Panc1 (cell line): ENCODE measurements at regions not wholly inside any gene's neighbourhood (a gene's known extent, or its start where the extent isn't known, plus 50 kb on each side); places are given as distances from the start of the nearest gene placed in this dataset.

Experiments used
- ATAC-seq: fragments of 200-7000 bp; cut with Tn5 transposase; 2 replicates; pipeline ENCODE4 v1.9.1; 2020; ENCODE audit warnings: mild to moderate bottlenecking, moderate library complexity
- BruUV-seq: library from RNA; stranded (reverse); fragments of 400-500 nt; replicated peaks from 2 replicates; lab custom pipeline; 2021; lab: Mats Ljungman, UMichigan
- CTCF ChIA-PET: fragments of 300-600 bp; sonication (Branson Sonifier 250); formaldehyde crosslinking; loops from one replicate; lab custom pipeline; 2022; ENCODE audit warnings: antibody characterized with exemption; lab: Charles Lee
- POLR2A ChIA-PET: fragments of 300-600 bp; sonication (Branson Sonifier 250); formaldehyde crosslinking; loops from one replicate; lab custom pipeline; 2022; ENCODE audit warnings: antibody characterized with exemption; lab: Charles Lee
- DNase-seq: peaks from one replicate; pipeline ENCODE4 v3.0.0-alpha.2; 2010; ENCODE audit warnings: low read depth, low spot score
- H3K27ac ChIP-seq: 2 replicates; pipeline ENCODE4 v1.5.1; 2011; ENCODE audit warnings: mild to moderate bottlenecking, low read length, inconsistent platforms
- H3K27me3 ChIP-seq: fragments of 200-500 bp; sonication (Bioruptor generic); 2 replicates; pipeline ENCODE4 v1.6.0; 2014; ENCODE audit warnings: low read length, inconsistent platforms; ENCODE audit not compliant: control insufficient read depth, insufficient read depth
- H3K36me3 ChIP-seq: fragments of 200-500 bp; sonication (Bioruptor generic); 2 replicates; pipeline ENCODE4 v1.5.1; 2014; ENCODE audit warnings: inconsistent platforms, mild to moderate bottlenecking, low read length, moderate library complexity; ENCODE audit not compliant: control insufficient read depth, insufficient read depth
- H3K4me1 ChIP-seq: 2 replicates; pipeline ENCODE4 v1.5.1; 2011; ENCODE audit warnings: inconsistent platforms, mild to moderate bottlenecking, low read length, moderate library complexity; ENCODE audit not compliant: control insufficient read depth, insufficient read depth
- H3K4me3 ChIP-seq, 2 experiments: 2 replicates each; pipeline ENCODE4 v1.5.1; 2011 to 2012; ENCODE audit warnings: low read depth in 2 of 2, low read length in 2 of 2, mild to moderate bottlenecking in 2 of 2, inconsistent platforms in 1 of 2, moderate library complexity in 1 of 2
- H3K9me3 ChIP-seq: fragments of 200-500 bp; sonication (Bioruptor generic); 2 replicates; pipeline ENCODE4 v1.5.1; 2014; ENCODE audit warnings: low read depth, mild to moderate bottlenecking, inconsistent platforms, low read length, moderate library complexity; ENCODE audit not compliant: control insufficient read depth, insufficient read depth
- CTCF ChIP-seq: fragments of 450-650 bp; IDR thresholded peaks from 2 replicates; pipeline ENCODE4 v1.5.1; 2017; ENCODE audit warnings: mild to moderate bottlenecking
- POLR2AphosphoS5 ChIP-seq: IDR thresholded peaks from 2 replicates; pipeline ENCODE4 v1.6.1; 2012; ENCODE audit warnings: mild to moderate bottlenecking, low read depth, low read length, moderate library complexity
- SIN3A ChIP-seq: IDR thresholded peaks from 2 replicates; pipeline ENCODE4 v1.6.1; 2012; ENCODE audit warnings: low read depth, mild to moderate bottlenecking, low read length, moderate library complexity, borderline replicate concordance; ENCODE audit not compliant: insufficient read depth
- TCF7L2 ChIP-seq: IDR thresholded peaks from 2 replicates; pipeline ENCODE4 v1.6.1; 2011; ENCODE audit warnings: mild to moderate bottlenecking, low read depth, low read length, inconsistent platforms
- in situ Hi-C: cut with HindIII; loops from 2 replicates; pipeline ENCODE4 v1.10.0; 2016; ENCODE audit warnings: low sequenced_read_pairs, low pct_unique_long_range_greater_than_20kb
- intact Hi-C: fragments of 100-400 bp; cut with micrococcal nuclease; formaldehyde crosslinking; loops from one replicate; pipeline ENCODE4 v1.10.0; 2022; ENCODE audit not compliant: unreplicated experiment
- TF ChIP-seq, protein P1 (sequence below), 2 experiments: IDR thresholded peaks; 2 replicates each; pipeline ENCODE4 v1.6.1; 2011 to 2012; ENCODE audit warnings: low read depth in 2 of 2, control low read depth in 1 of 2, low read length in 1 of 2, mild to moderate bottlenecking in 1 of 2, moderate library complexity in 1 of 2; ENCODE audit not compliant: insufficient read depth in 1 of 2

- ChIA-PET CTCF (no interaction called here), POLR2A (interaction anchor here (0.6 kb wide), 1 partner anchor 80 kb away, joined by 4 read pairs; no protein-coding TSS in a partner anchor)
- in situ Hi-C loops: no loop called here
- Histone ChIP-seq H3K9me3 (no peaks in the 10 kb centered on the region), H3K4me1 (no peaks in the 10 kb centered on the region), H3K4me3 (no peak overlapping the region), H3K27me3 (no peaks in the 10 kb centered on the region), H3K36me3 (no peaks in the 10 kb centered on the region), H3K27ac (no peak overlapping the region)
- intact Hi-C loops: no loop called here
- no peak for DNase-seq
- no TSS peak for BruUV-seq
- TF ChIP-seq POLR2AphosphoS5: no peak
- TF ChIP-seq, protein P1, sequence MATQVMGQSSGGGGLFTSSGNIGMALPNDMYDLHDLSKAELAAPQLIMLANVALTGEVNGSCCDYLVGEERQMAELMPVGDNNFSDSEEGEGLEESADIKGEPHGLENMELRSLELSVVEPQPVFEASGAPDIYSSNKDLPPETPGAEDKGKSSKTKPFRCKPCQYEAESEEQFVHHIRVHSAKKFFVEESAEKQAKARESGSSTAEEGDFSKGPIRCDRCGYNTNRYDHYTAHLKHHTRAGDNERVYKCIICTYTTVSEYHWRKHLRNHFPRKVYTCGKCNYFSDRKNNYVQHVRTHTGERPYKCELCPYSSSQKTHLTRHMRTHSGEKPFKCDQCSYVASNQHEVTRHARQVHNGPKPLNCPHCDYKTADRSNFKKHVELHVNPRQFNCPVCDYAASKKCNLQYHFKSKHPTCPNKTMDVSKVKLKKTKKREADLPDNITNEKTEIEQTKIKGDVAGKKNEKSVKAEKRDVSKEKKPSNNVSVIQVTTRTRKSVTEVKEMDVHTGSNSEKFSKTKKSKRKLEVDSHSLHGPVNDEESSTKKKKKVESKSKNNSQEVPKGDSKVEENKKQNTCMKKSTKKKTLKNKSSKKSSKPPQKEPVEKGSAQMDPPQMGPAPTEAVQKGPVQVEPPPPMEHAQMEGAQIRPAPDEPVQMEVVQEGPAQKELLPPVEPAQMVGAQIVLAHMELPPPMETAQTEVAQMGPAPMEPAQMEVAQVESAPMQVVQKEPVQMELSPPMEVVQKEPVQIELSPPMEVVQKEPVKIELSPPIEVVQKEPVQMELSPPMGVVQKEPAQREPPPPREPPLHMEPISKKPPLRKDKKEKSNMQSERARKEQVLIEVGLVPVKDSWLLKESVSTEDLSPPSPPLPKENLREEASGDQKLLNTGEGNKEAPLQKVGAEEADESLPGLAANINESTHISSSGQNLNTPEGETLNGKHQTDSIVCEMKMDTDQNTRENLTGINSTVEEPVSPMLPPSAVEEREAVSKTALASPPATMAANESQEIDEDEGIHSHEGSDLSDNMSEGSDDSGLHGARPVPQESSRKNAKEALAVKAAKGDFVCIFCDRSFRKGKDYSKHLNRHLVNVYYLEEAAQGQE (IDR thresholded peaks at IDR 0.05; ENCODE audit: insufficient read depth in 1 of 2, low read depth in 2 of 2, low read length in 1 of 2): no peak
- ATAC-seq: no peak
Measured at GRCh38 chr3:101149251-101149650, 156.0 kb upstream of the ABI3BP start.

- H3K4me3 ChIP-seq: no peak overlapping the region
- intact Hi-C loops (no loop called here), in situ Hi-C loops (no loop called here)
- ChIA-PET CTCF (no interaction called here), POLR2A (no interaction called here)
- ATAC-seq: no peak
- no peaks in the 10 kb centered on the region for H3K9me3 ChIP-seq
- H3K27me3 ChIP-seq: no peaks in the 10 kb centered on the region
- no TSS peak for BruUV-seq
- no peaks in the 10 kb centered on the region for H3K4me1 ChIP-seq
- TF ChIP-seq, protein P1 (IDR thresholded peaks at IDR 0.05; ENCODE audit: insufficient read depth in 1 of 2, low read depth in 2 of 2, low read length in 1 of 2): no peak
- TF ChIP-seq TCF7L2 (no peak), POLR2AphosphoS5 (no peak), CTCF (no peak), SIN3A (no peak)
- H3K27ac ChIP-seq: no peak overlapping the region
- DNase-seq: no peak
- H3K36me3 ChIP-seq: no peaks in the 10 kb centered on the region
Measured at GRCh38 chr3:101148001-101148400, 154.8 kb upstream of the ABI3BP start.
